ENCODE measurements at regions not wholly inside any gene's neighbourhood (a gene's known extent, or its start where the extent isn't known, plus 50 kb on each side); places are given as distances from the start of the nearest gene placed in this dataset.

GRCh38 chr11:28697920-28698827 lies 590.0 kb downstream of the METTL15 start:
- no peak overlapping the region for H3K4me3 ChIP-seq (replicated peaks; ENCODE audit: low read depth, low read length)
- no peak for DNase-seq (ENCODE audit: extremely low read depth, insufficient read length)
- H3K36me3 ChIP-seq (ENCODE audit: control insufficient read depth, insufficient read depth, low read length), result no peaks in the 10 kb centered on the region
- H3K27me3 ChIP-seq (replicated peaks; ENCODE audit: control insufficient read depth, insufficient read depth, low read length), result no peaks in the 10 kb centered on the region
- TF ChIP-seq CTCF (IDR thresholded peaks at IDR 0.05; ENCODE audit: insufficient read depth, low read length, poor library complexity, severe bottlenecking), result peak; percentile 89

GRCh38 chr11:28696591-28696990 lies 588.4 kb downstream of the METTL15 start:
- H3K4me3 ChIP-seq (replicated peaks; ENCODE audit: low read depth, low read length), result no peak overlapping the region
- DNase-seq (ENCODE audit: extremely low read depth, insufficient read length), result no peak
- H3K27me3 ChIP-seq (replicated peaks; ENCODE audit: control insufficient read depth, insufficient read depth, low read length), result no peaks in the 10 kb centered on the region
- H3K36me3 ChIP-seq (ENCODE audit: control insufficient read depth, insufficient read depth, low read length), result no peaks in the 10 kb centered on the region
- no peak for TF ChIP-seq CTCF (IDR thresholded peaks at IDR 0.05; ENCODE audit: insufficient read depth, low read length, poor library complexity, severe bottlenecking)

- no peak for TF ChIP-seq CTCF (IDR thresholded peaks at IDR 0.05; ENCODE audit: insufficient read depth, low read length, poor library complexity, severe bottlenecking)
- H3K4me3 ChIP-seq (replicated peaks; ENCODE audit: low read depth, low read length), result no peak overlapping the region
- H3K27me3 ChIP-seq (replicated peaks; ENCODE audit: control insufficient read depth, insufficient read depth, low read length), result no peaks in the 10 kb centered on the region
- no peaks in the 10 kb centered on the region for H3K36me3 ChIP-seq (ENCODE audit: control insufficient read depth, insufficient read depth, low read length)
- no peak for DNase-seq (ENCODE audit: extremely low read depth, insufficient read length)
Observed at GRCh38 chr11:28690746-28691145, 582.6 kb downstream of the METTL15 start.

GRCh38 chr11:28684011-28684586 lies 575.9 kb downstream of the METTL15 start:
- TF ChIP-seq CTCF (IDR thresholded peaks at IDR 0.05; ENCODE audit: insufficient read depth, low read length, poor library complexity, severe bottlenecking), result no peak
- DNase-seq (ENCODE audit: extremely low read depth, insufficient read length), result no peak
- H3K4me3 ChIP-seq (replicated peaks; ENCODE audit: low read depth, low read length), result no peak overlapping the region
- H3K36me3 ChIP-seq (ENCODE audit: control insufficient read depth, insufficient read depth, low read length), result no peaks in the 10 kb centered on the region
- H3K27me3 ChIP-seq (replicated peaks; ENCODE audit: control insufficient read depth, insufficient read depth, low read length), result no peaks in the 10 kb centered on the region

GRCh38 chr11:28679795-28680468 lies 571.7 kb downstream of the METTL15 start:
- DNase-seq (ENCODE audit: extremely low read depth, insufficient read length), result no peak
- no peak for TF ChIP-seq CTCF (IDR thresholded peaks at IDR 0.05; ENCODE audit: insufficient read depth, low read length, poor library complexity, severe bottlenecking)
- Histone ChIP-seq H3K4me3 (replicated peaks; ENCODE audit: low read depth, low read length) (no peak overlapping the region), H3K36me3 (ENCODE audit: control insufficient read depth, insufficient read depth, low read length) (no peaks in the 10 kb centered on the region), H3K27me3 (replicated peaks; ENCODE audit: control insufficient read depth, insufficient read depth, low read length) (no peaks in the 10 kb centered on the region)
